ENCODE measurements at regions not wholly inside any gene's neighbourhood (a gene's known extent, or its start where the extent isn't known, plus 50 kb on each side); places are given as distances from the start of the nearest gene placed in this dataset.

DNA sequence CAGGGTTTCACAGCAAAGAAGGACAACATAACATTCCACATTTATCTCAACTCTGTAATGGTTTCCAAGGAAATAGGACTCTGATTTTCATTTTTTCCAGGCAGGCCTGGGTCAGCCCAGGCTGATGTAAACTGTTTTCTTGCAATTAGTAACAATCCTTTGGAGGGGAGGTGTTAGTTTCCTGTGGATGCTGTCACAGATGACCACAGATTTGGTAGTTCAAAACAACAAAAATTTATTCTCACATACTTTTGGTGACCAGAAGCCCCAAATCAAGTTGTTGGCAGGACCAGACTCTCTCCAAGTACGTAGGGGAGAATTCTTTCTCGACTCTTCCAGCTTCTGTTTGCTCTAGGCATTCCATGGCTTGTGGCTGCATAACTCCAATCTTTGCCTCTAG is 88.0 kb downstream of the EDEM1 start:
- Histone ChIP-seq H3K27me3 (no peaks in the 10 kb centered on the region), H3K36me3 (no peaks in the 10 kb centered on the region), H3K4me1 (no peaks in the 10 kb centered on the region), H3K4me3 (no peak overlapping the region), H3K9me3 (peaks cover 0 to 16% (median 3%) of the 10 kb centered on the region in 12 donors), H3K27ac (peak overlapping the region in 1 of 12 donors; percentile 43)
- 42 to 65% (median 56%) methylated on average over 2 of the region's 2 CpGs for WGBS, 4 donors
- intact Hi-C loops (cut with DNase I) = no loop called here
- ATAC-seq (peak in 1 of 4 donors; percentile 9), DNase-seq (no peak)
- TF ChIP-seq CTCF (IDR thresholded peaks at IDR 0.05) = no peak
- no peak for TF ChIP-seq POLR2A (IDR thresholded peaks at IDR 0.05)

- peaks cover 0 to 29% (median 7%) of the 10 kb centered on the region in 12 donors for H3K9me3 ChIP-seq
- no peaks in the 10 kb centered on the region for H3K27me3 ChIP-seq
- no peak overlapping the region for H3K4me3 ChIP-seq
- 88 to 95% (median 91%) methylated on average over 8 of the region's 8 CpGs for WGBS, 4 donors
- H3K27ac ChIP-seq = no peak overlapping the region
- intact Hi-C loops (cut with DNase I) = no loop called here
- no peak for TF ChIP-seq POLR2A (IDR thresholded peaks at IDR 0.05)
- TF ChIP-seq CTCF (IDR thresholded peaks at IDR 0.05) = no peak
- ATAC-seq (no peak), DNase-seq (no peak)
- no peaks in the 10 kb centered on the region for H3K4me1 ChIP-seq
- H3K36me3 ChIP-seq = no peaks in the 10 kb centered on the region
Measured at GRCh38 chr3:5276934-5277333, 89.4 kb downstream of the EDEM1 start.

DNA sequence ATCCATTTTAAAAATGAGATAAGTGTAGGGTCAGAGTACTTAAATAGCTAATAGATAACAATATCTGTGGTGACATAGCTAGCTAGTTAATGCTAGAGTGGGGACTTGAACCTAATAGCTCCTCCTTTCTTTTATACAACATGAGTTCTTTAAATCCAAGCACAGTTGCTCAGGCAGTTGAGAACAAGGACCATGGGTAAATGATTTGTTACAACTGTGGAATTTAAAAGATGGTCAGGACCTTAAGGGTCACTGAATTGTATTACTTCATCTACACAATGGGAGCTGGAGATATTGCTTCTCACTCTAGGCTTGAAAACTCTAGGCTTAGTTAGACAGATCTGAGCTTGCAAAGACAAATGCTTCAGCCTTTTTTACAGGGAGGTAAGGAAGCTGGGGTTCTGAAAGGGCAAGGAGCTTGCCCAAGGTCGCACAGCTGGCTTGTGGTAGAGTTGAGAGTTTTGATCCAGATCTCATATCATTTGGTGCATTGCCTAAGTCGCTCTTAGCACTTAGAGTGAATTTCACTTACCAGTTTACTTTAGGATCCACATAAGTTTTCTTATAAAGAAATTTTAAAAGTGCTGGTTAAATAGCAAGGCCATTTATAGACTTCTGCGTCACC is 90.2 kb downstream of the EDEM1 start:
- intact Hi-C loops (cut with DNase I) = no loop called here
- Histone ChIP-seq H3K4me3 (no peak overlapping the region), H3K27me3 (no peaks in the 10 kb centered on the region), H3K36me3 (no peaks in the 10 kb centered on the region), H3K27ac (no peak overlapping the region), H3K9me3 (peaks cover 0 to 37% (median 11%) of the 10 kb centered on the region in 12 donors), H3K4me1 (no peaks in the 10 kb centered on the region)
- DNase-seq = no peak
- no peak for ATAC-seq
- TF ChIP-seq POLR2A (IDR thresholded peaks at IDR 0.05) = no peak
- no peak for TF ChIP-seq CTCF (IDR thresholded peaks at IDR 0.05)
- 86 to 89% (median 87%) methylated on average over 3 of the region's 3 CpGs for WGBS, 4 donors

DNA sequence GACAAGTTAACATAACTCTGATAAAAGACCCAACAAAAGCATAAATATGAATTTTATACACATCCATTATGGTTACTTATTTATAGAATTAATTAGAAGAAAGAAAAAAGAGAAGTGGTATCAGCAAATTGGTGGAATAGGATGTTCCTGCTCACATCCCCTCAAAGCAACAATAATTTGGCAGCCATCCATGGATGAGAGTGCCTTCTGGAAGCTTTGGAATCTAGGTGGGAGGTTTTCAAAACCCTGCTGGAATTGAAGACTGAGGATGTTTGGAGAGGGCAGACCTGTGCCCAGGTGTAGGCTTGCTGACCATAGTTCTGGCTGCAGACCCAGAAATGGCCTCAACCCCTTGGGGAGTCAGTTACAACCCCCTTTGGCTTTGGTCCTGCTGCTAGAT is 91.2 kb downstream of the EDEM1 start:
- no peak for TF ChIP-seq CTCF (IDR thresholded peaks at IDR 0.05)
- no peak for TF ChIP-seq POLR2A (IDR thresholded peaks at IDR 0.05)
- intact Hi-C loops (cut with DNase I) = no loop called here
- Histone ChIP-seq H3K9me3 (peaks cover 0 to 38% (median 11%) of the 10 kb centered on the region in 12 donors), H3K27me3 (no peaks in the 10 kb centered on the region), H3K36me3 (no peaks in the 10 kb centered on the region), H3K4me3 (no peak overlapping the region), H3K27ac (no peak overlapping the region), H3K4me1 (no peaks in the 10 kb centered on the region)
- ATAC-seq = no peak
- DNase-seq = no peak
